ENCODE measurements at regions not wholly inside any gene's neighbourhood (a gene's known extent, or its start where the extent isn't known, plus 50 kb on each side); places are given as distances from the start of the nearest gene placed in this dataset.
"Not testable (repeated sequence)": the region's sequence is repeated elsewhere in the genome, so short reads cannot be mapped to it uniquely, and the experiment has no call there.

GRCh38 chr17:37828651-37829124 is 83.8 kb upstream of the HNF1B start:
- DNase-seq = no peak

GRCh38 chr17:37827905-37828650 is 83.2 kb upstream of the HNF1B start:
- no peak for DNase-seq

GRCh38 chr17:37826497-37827430 is 81.9 kb upstream of the HNF1B start:
- peak; percentile 64 for DNase-seq

- DNase-seq = no peak
These were observed 81.0 kb upstream of the HNF1B start for GRCh38 chr17:37825851-37826250.

- no peak for DNase-seq
These were observed 80.0 kb upstream of the HNF1B start for GRCh38 chr17:37824534-37825485.

GRCh38 chr17:37823996-37824395 is 79.1 kb upstream of the HNF1B start:
- no peak for DNase-seq

GRCh38 chr17:37820995-37821713 is 76.3 kb upstream of the HNF1B start:
- DNase-seq = no peak

DNA sequence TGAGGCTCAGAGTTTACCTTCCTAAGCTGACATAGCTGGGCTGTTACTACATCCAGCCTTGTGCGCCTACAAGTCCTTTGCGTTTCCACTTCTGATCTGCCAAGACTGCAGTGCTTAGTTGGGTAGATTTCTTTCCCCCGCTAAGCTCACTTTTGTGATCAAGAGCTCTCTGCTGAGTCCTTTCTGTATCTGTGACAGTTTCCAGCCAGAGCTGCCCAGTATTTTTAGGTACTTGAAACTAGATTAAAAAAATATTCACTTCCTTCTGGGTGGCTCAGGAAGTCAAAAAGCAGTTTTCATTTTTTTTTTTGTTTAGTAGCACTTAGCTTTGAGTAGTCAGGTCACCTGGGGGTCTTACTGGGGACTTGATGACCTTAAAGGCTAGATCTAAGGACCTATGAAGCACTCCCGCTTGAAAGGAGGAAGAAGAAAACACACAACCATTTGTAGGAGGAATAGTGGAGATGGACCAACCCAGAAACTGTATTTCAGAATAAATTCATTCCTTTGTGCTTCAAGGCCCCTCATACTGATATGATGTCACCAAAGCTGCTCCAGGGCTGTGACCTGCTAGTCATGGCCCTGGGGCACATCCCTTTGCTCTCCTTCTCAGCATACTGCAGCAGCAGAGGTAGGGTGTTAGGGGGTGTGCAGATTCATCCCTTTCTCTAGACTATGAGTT is 75.6 kb upstream of the HNF1B start:
- DNase-seq = peak; percentile 76

DNA sequence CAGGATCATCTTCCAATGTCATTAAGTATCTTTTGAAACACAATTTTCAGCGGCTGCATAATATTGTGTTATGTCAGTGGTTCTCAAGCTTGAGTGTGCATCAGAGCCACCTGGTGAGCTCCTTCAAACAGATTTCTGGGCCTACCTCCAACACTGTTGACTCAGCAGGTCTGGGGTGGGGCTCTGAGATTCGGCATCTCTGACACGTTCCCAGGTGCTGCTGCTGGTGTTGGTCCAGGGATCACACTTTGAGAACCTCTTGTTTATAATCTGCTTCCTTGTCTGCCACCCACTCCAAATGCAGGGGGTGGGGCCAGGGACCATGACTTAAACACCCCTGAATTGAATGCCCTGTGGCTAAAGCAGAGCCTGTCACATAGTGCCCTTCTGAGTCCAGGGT is 73.8 kb upstream of the HNF1B start:
- DNase-seq = peak; percentile 93

- no peak for DNase-seq
These were observed 72.1 kb upstream of the HNF1B start for GRCh38 chr17:37816950-37817349.

- no peak for DNase-seq
These were observed 70.7 kb upstream of the HNF1B start for GRCh38 chr17:37815536-37815935.

- no peak for DNase-seq
These were observed 68.9 kb upstream of the HNF1B start for GRCh38 chr17:37813751-37814150.

DNA sequence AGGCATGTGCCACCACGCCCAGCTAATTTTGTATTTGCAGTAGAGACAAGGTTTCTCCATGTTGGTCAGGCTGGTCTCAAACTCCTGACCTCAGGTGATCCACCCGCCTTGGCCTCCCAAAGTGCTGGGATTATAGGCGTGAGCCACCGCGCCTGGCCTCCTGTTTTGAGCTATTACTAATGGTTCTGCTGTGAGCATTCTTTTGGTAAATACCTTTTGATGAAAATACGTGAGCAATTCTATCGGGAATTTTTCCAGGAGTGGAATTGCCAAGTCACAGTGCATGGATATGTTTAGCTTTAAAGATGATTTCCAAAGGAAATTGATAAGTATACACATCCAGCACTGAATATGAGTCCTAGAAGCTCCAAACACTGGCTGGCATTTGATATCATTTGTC is 64.0 kb upstream of the HNF1B start:
- not testable (repeated sequence) for DNase-seq

GRCh38 chr17:37802712-37803416 is 58.0 kb upstream of the HNF1B start:
- DNase-seq = no peak

DNA sequence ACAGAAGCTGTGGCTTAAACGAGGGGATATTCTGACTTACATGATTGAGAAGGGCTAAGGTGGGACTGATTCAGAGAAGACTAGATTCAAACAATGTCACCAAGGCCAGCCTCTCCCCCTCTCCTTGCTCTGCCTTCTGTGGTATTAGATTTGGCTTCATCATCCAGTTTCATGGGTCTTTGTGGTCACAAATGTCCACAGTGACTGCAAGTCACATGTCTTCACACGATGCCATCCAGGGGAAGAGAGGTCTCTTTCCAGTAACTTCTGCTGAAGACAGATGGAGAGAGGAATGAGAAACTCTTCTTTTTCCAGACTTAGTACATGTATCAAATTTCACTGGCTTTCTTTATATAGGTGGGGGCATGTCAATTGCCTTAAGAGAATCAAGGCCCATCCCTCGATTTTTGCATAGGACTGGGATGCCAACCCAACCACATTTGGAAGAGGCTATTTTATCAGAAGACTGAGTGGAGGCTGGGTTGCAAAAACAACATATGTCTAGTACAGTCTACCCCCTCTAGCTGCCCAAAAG is 57.3 kb upstream of the HNF1B start:
- no peak for DNase-seq

GRCh38 chr17:37801171-37801570 is 56.3 kb upstream of the HNF1B start:
- no peak for DNase-seq

DNA sequence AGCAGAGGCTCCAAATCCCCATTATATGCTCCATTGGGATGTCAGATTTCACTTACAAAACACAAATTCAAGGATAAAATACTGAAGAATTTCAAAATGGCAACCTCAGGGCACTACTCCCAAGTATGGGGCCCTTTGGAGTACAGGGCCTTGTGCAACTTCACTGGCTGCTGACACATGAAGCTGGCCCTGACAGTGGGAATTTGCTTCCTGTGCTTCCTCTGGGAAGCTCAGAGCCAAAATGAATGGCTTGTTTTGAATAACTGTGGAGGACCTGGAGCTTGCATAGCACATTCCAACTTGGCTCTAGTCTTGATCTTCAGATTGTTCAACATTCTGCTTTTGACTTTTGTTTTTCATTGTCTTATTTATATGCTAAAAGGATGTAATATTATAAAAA is 52.3 kb upstream of the HNF1B start:
- DNase-seq = no peak

DNA sequence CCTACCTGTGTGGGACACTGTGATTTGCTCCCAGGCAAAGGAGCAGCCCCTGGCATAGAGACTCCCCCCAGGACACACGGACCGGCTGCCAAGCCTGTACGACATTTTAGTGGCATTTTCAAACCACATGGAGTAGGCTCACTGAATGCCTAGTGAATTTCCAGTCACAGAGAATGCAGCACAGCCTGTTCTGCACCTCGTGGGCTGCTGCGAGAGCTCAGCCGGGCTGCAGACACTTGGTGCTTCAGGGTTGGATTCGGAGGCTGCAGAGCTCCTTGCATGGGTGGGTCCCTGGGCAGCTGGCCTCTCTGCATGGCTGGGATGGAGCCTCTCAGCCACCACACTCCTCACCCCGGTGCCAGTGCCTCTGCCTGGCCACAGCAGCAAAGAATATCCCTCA is 51.2 kb upstream of the HNF1B start:
- no peak for DNase-seq

All from RPMI8226 (cell line).